Endodermal cell (in vitro differentiated cells): ENCODE measurements at regions not wholly inside any gene's neighbourhood (a gene's known extent, or its start where the extent isn't known, plus 50 kb on each side); places are given as distances from the start of the nearest gene placed in this dataset.

Experiments
- DNase-seq: peaks from one replicate; pipeline ENCODE4 v3.0.0-alpha.2; 2017
- H3K27ac ChIP-seq: 2 replicates; pipeline ENCODE4 v1.5.1; 2013; ENCODE audit warnings: mild to moderate bottlenecking, low read depth, low read length, moderate library complexity
- H3K27me3 ChIP-seq: 2 replicates; pipeline ENCODE4 v1.6.1; 2013; ENCODE audit warnings: mild to moderate bottlenecking, low read length, moderate library complexity; ENCODE audit not compliant: insufficient read depth, control insufficient read depth, poor library complexity, severe bottlenecking
- H3K36me3 ChIP-seq: 2 replicates; pipeline ENCODE4 v1.7.0; 2013; ENCODE audit warnings: mild to moderate bottlenecking, low read length, moderate library complexity; ENCODE audit not compliant: control insufficient read depth, insufficient read depth
- H3K4me1 ChIP-seq: one replicate; pipeline ENCODE4 v1.7.0; 2013; ENCODE audit warnings: low read length; ENCODE audit not compliant: control insufficient read depth, insufficient read depth
- H3K4me3 ChIP-seq: 2 replicates; pipeline ENCODE4 v1.5.1; 2013; ENCODE audit warnings: mild to moderate bottlenecking, low read length, moderate library complexity
- H3K9ac ChIP-seq: 2 replicates; pipeline ENCODE4 v1.6.1; 2013; ENCODE audit warnings: mild to moderate bottlenecking, low read length, moderate library complexity; ENCODE audit not compliant: poor library complexity, severe bottlenecking; ENCODE audit errors: extremely low read depth
- H3K9me3 ChIP-seq: 2 replicates; pipeline ENCODE4 v1.6.1; 2013; ENCODE audit warnings: mild to moderate bottlenecking, low read length, moderate library complexity; ENCODE audit not compliant: control insufficient read depth
- H3K27ac Mint-ChIP-seq: 2 replicates; pipeline ENCODE4 v1.8.0; 2020; ENCODE audit warnings: mixed read lengths
- H3K27me3 Mint-ChIP-seq: 2 replicates; pipeline ENCODE4 v1.8.0; 2021; ENCODE audit warnings: mild to moderate bottlenecking, mixed read lengths; ENCODE audit not compliant: insufficient read depth
- H3K36me3 Mint-ChIP-seq: 2 replicates; pipeline ENCODE4 v1.8.0; 2020; ENCODE audit warnings: low read depth, mixed read lengths
- H3K4me1 Mint-ChIP-seq: 2 replicates; pipeline ENCODE4 v1.8.0; 2020; ENCODE audit warnings: mixed read lengths
- H3K4me3 Mint-ChIP-seq: 2 replicates; pipeline ENCODE4 v1.8.0; 2020; ENCODE audit warnings: mild to moderate bottlenecking, moderate library complexity, mixed read lengths
- H3K9me3 Mint-ChIP-seq: 2 replicates; pipeline ENCODE4 v1.8.0; 2020; ENCODE audit warnings: mild to moderate bottlenecking, mixed read lengths
- CTCF ChIP-seq: fragments of 200-600 bp; sonication (generic); conservative IDR thresholded peaks from 2 replicates; pipeline ENCODE4 v1.5.0; 2021; ENCODE audit warnings: antibody characterized with exemption, mild to moderate bottlenecking
- WGBS, 2 experiments: methylation state at CpG; one replicate each; pipeline versions ENCODE4 v1.1.5 to v1.1.7; 2013; ENCODE audit warnings: missing lambda C conversion rate in 2 of 2, mixed read lengths in 1 of 2; ENCODE audit not compliant: insufficient coverage in 1 of 2, insufficient read length in 1 of 2; 5-methylcytosine and 5-hydroxymethylcytosine counted together

- H3K4me1 ChIP-seq, result no peaks in the 10 kb centered on the region
- 91 to 100% methylated on average over 3 to 7 of the region's 7 CpGs for WGBS, 2 experiments
- H3K27ac ChIP-seq, result no peak overlapping the region
- Mint-ChIP-seq H3K36me3 (no peaks in the 10 kb centered on the region), H3K4me3 (no peak overlapping the region), H3K9me3 (no peaks in the 10 kb centered on the region), H3K27ac (no peak overlapping the region), H3K4me1 (no peaks in the 10 kb centered on the region), H3K27me3 (peaks cover 2% of the 10 kb centered on the region)
- no peaks in the 10 kb centered on the region for H3K27me3 ChIP-seq
- no peaks in the 10 kb centered on the region for H3K9me3 ChIP-seq
- TF ChIP-seq CTCF, result no peak
- H3K9ac ChIP-seq, result no peak overlapping the region
- DNase-seq, result no peak
- no peaks in the 10 kb centered on the region for H3K36me3 ChIP-seq
- H3K4me3 ChIP-seq, result no peak overlapping the region
Measured at GRCh38 chr13:40458720-40458990, 207.8 kb downstream of the FOXO1 start.

- DNase-seq, result no peak
- Histone ChIP-seq H3K4me3 (no peak overlapping the region), H3K27ac (no peak overlapping the region), H3K36me3 (no peaks in the 10 kb centered on the region), H3K27me3 (no peaks in the 10 kb centered on the region), H3K9ac (no peak overlapping the region), H3K4me1 (no peaks in the 10 kb centered on the region), H3K9me3 (no peaks in the 10 kb centered on the region)
- no peak overlapping the region for H3K27ac Mint-ChIP-seq
- no peak for TF ChIP-seq CTCF
- 94 to 98% methylated on average over 3 of the region's 3 CpGs for WGBS, 2 experiments
- H3K4me1 Mint-ChIP-seq, result no peaks in the 10 kb centered on the region
- H3K27me3 Mint-ChIP-seq, result peaks cover 2% of the 10 kb centered on the region
- no peaks in the 10 kb centered on the region for H3K9me3 Mint-ChIP-seq
- H3K4me3 Mint-ChIP-seq, result no peak overlapping the region
- no peaks in the 10 kb centered on the region for H3K36me3 Mint-ChIP-seq
Measured at GRCh38 chr13:40460116-40460515, 206.3 kb downstream of the FOXO1 start.

GRCh38 chr13:40464337-40465014, 202.0 kb downstream of the FOXO1 start:
- no peak overlapping the region for H3K4me3 Mint-ChIP-seq

More at GRCh38 chr13:40464337-40465014, 202.0 kb downstream of the FOXO1 start:
- Mint-ChIP-seq H3K36me3 (no peaks in the 10 kb centered on the region), H3K4me1 (peaks cover 1% of the 10 kb centered on the region), H3K27ac (no peak overlapping the region), H3K9me3 (no peaks in the 10 kb centered on the region), H3K27me3 (no peaks in the 10 kb centered on the region)
- Histone ChIP-seq H3K36me3 (no peaks in the 10 kb centered on the region), H3K4me1 (no peaks in the 10 kb centered on the region), H3K27ac (no peak overlapping the region), H3K9ac (no peak overlapping the region), H3K9me3 (no peaks in the 10 kb centered on the region), H3K4me3 (no peak overlapping the region), H3K27me3 (no peaks in the 10 kb centered on the region)
- DNase-seq, result no peak
- no peak for TF ChIP-seq CTCF
- 93% methylated on average over 11 to 12 of the region's 12 CpGs for WGBS, 2 experiments
